WTC11 (cell line): ENCODE measurements at regions not wholly inside any gene's neighbourhood (a gene's known extent, or its start where the extent isn't known, plus 50 kb on each side); places are given as distances from the start of the nearest gene placed in this dataset.

Experiments
- ATF1 ChIP-seq: sonication (generic); formaldehyde crosslinking; IDR thresholded peaks from 2 replicates; pipeline ENCODE4 v1.8.1; 2023; ENCODE audit warnings: mild to moderate bottlenecking, moderate library complexity, missing genetic modification reagents
- CREM ChIP-seq: sonication (generic); formaldehyde crosslinking; IDR thresholded peaks from 2 replicates; pipeline ENCODE4 v1.8.1; 2022; ENCODE audit warnings: mild to moderate bottlenecking, missing genetic modification reagents, moderate library complexity
- CTCF ChIP-seq: fragments of 200-600 bp; IDR thresholded peaks from 2 replicates; pipeline ENCODE4 v1.8.0; 2022; ENCODE audit warnings: antibody characterized with exemption
- ETV6 ChIP-seq: sonication (generic); formaldehyde crosslinking; IDR thresholded peaks from 2 replicates; pipeline ENCODE4 v1.8.1; 2022; ENCODE audit warnings: mild to moderate bottlenecking, missing genetic modification reagents
- IRF2 ChIP-seq: sonication (generic); formaldehyde crosslinking; IDR thresholded peaks from 2 replicates; pipeline ENCODE4 v1.8.0; 2022; ENCODE audit warnings: low read depth, missing genetic modification reagents, borderline replicate concordance
- MAX ChIP-seq: sonication (generic); formaldehyde crosslinking; IDR thresholded peaks from 2 replicates; pipeline ENCODE4 v1.8.0; 2022; ENCODE audit warnings: mild to moderate bottlenecking, missing genetic modification reagents
- MXD4 ChIP-seq: fragments of 250-450 bp; sonication (Bioruptor Pico); IDR thresholded peaks from 2 replicates; pipeline ENCODE4 v1.8.0; 2021; ENCODE audit warnings: mild to moderate bottlenecking, moderate library complexity, borderline replicate concordance
- MYBL2 ChIP-seq: sonication (generic); formaldehyde crosslinking; IDR thresholded peaks from 2 replicates; pipeline ENCODE4 v1.8.1; 2023; ENCODE audit warnings: mild to moderate bottlenecking, moderate library complexity, missing genetic modification reagents
- SP1 ChIP-seq: sonication (generic); formaldehyde crosslinking; conservative IDR thresholded peaks from 2 replicates; pipeline ENCODE4 v1.8.1; 2022; ENCODE audit warnings: missing genetic modification reagents
- TEAD1 ChIP-seq: sonication (generic); formaldehyde crosslinking; IDR thresholded peaks from 2 replicates; pipeline ENCODE4 v1.8.0; 2022; ENCODE audit warnings: mild to moderate bottlenecking, missing genetic modification reagents
- USF2 ChIP-seq: sonication (generic); formaldehyde crosslinking; IDR thresholded peaks from 2 replicates; pipeline ENCODE4 v1.8.1; 2023; ENCODE audit warnings: mild to moderate bottlenecking, missing genetic modification reagents, moderate library complexity
- ZNF423 ChIP-seq: fragments of 250-450 bp; sonication (Bioruptor Pico); IDR thresholded peaks from 2 replicates; pipeline ENCODE4 v2.1.2; 2022; ENCODE audit warnings: mild to moderate bottlenecking, moderate library complexity
- TF ChIP-seq, protein P1 (sequence below): sonication (generic); formaldehyde crosslinking; IDR thresholded peaks from 2 replicates; pipeline ENCODE4 v1.8.0; 2022; ENCODE audit warnings: mild to moderate bottlenecking, missing genetic modification reagents

GRCh38 chr5:116387738-116388137 is 186.9 kb downstream of the SEMA6A start:
- TF ChIP-seq CTCF, result no peak
- TF ChIP-seq TEAD1, result no peak
- no peak for TF ChIP-seq ZNF423
- TF ChIP-seq USF2 (CRISPR knock-in tag), result no peak
- no peak for TF ChIP-seq MXD4 (CRISPR knock-in tag)
- no peak for TF ChIP-seq SP1 (CRISPR knock-in tag)
- no peak for TF ChIP-seq IRF2 (CRISPR knock-in tag)
- TF ChIP-seq, protein P1, sequence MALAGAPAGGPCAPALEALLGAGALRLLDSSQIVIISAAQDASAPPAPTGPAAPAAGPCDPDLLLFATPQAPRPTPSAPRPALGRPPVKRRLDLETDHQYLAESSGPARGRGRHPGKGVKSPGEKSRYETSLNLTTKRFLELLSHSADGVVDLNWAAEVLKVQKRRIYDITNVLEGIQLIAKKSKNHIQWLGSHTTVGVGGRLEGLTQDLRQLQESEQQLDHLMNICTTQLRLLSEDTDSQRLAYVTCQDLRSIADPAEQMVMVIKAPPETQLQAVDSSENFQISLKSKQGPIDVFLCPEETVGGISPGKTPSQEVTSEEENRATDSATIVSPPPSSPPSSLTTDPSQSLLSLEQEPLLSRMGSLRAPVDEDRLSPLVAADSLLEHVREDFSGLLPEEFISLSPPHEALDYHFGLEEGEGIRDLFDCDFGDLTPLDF (CRISPR knock-in tag), result no peak
- TF ChIP-seq ETV6 (CRISPR knock-in tag), result no peak
- no peak for TF ChIP-seq CREM (CRISPR knock-in tag)
- no peak for TF ChIP-seq ATF1
- TF ChIP-seq MAX (CRISPR knock-in tag), result no peak
- TF ChIP-seq MYBL2 (CRISPR knock-in tag), result no peak
